ENCODE measurements at regions not wholly inside any gene's neighbourhood (a gene's known extent, or its start where the extent isn't known, plus 50 kb on each side); places are given as distances from the start of the nearest gene placed in this dataset.
A peak's percentile ranks its signal among the peaks of the same experiment; 100 is the strongest.
"Not testable (repeated sequence)": the region's sequence is repeated elsewhere in the genome, so short reads cannot be mapped to it uniquely, and the experiment has no call there.

DNA sequence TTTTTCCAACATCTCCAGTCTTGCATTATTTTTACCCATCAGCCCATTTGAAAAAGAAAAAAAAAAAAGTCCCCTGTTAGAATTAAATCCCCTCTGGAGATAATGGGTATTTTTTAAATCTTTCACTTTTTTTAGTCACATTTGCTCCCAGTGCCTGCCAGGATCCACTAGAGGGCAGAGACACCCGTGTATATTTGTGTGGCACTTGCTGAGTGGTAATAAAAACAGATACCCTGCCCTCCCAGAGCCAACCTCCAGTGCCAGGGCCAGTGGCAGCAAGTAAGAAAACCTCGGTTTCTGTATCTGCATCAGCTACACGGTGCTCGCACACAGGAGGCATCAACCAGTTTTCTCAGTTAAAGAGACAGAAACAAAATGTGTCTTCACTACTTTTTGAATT, 135.1 kb upstream of the DUSP22 start:
- H3K27ac Mint-ChIP-seq; H3K4me1 Mint-ChIP-seq; H3K4me1 ChIP-seq (ENCODE audit: control insufficient read depth in 2 of 2, insufficient read depth in 2 of 2, low read length in 2 of 2); H3K9ac ChIP-seq (ENCODE audit: low read length); H2AFZ ChIP-seq (ENCODE audit: insufficient read depth, low read depth, low read length, poor library complexity, severe bottlenecking); H3K27me3 ChIP-seq (replicated peaks in 1 of 4; ENCODE audit: control extremely low read depth in 1 of 4, control insufficient read depth in 3 of 4, insufficient read depth in 4 of 4, low read length in 3 of 4); H3K4me3 Mint-ChIP-seq; H3K27ac ChIP-seq (ENCODE audit: low read length in 2 of 2); H3K79me2 ChIP-seq (ENCODE audit: control insufficient read depth, insufficient read depth, low read length); H3K36me3 ChIP-seq (replicated peaks in 1 of 2; ENCODE audit: control extremely low read depth in 1 of 2, control insufficient read depth in 1 of 2, extremely low read depth in 1 of 2, insufficient read depth in 2 of 2, low read length in 1 of 2); intact Hi-C loops (cut with micrococcal nuclease); H3K9me3 Mint-ChIP-seq (ENCODE audit: insufficient read depth); ATAC-seq (ENCODE audit: low read depth); H4K20me1 ChIP-seq (ENCODE audit: control insufficient read depth, insufficient read depth, low read length, poor library complexity, severe bottlenecking); H3K4me3 ChIP-seq (ENCODE audit: control extremely low read depth in 1 of 5, extremely low read depth in 1 of 5, insufficient read depth in 1 of 5, low read depth in 2 of 5, low read length in 4 of 5); H3K4me2 ChIP-seq (replicated peaks; ENCODE audit: low read depth, low read length, poor library complexity, severe bottlenecking); H3K9me3 ChIP-seq (ENCODE audit: control extremely low read depth in 1 of 3, control insufficient read depth in 2 of 3, insufficient read depth in 1 of 3, low read length in 2 of 3); POLR2A ChIA-PET: not testable (repeated sequence)
- peak; percentile 29 for TF ChIP-seq CTCF (IDR thresholded peaks at IDR 0.05)
- CTCF ChIA-PET: interaction anchor here (0.7 to 1.6 kb wide), 3 partner anchors 10 to 26 kb away, joined by 3 to 5 read pairs (median 3); no protein-coding TSS in a partner anchor
- peak; percentile 29 for DNase-seq
- peaks cover 39% of the 10 kb centered on the region for H3K27me3 Mint-ChIP-seq
- 0% methylated on average over 1 of the region's 4 CpGs for WGBS (ENCODE audit: insufficient coverage)

GRCh38 chr6:161657-162056, 130.6 kb upstream of the DUSP22 start:
- CTCF ChIA-PET; H3K9me3 ChIP-seq (ENCODE audit: control extremely low read depth in 1 of 3, control insufficient read depth in 2 of 3, insufficient read depth in 1 of 3, low read length in 2 of 3); DNase-seq; H3K27ac ChIP-seq (ENCODE audit: low read length in 2 of 2); POLR2A ChIA-PET; H3K9ac ChIP-seq (ENCODE audit: low read length); H3K4me3 Mint-ChIP-seq; intact Hi-C loops (cut with micrococcal nuclease); H3K4me2 ChIP-seq (replicated peaks; ENCODE audit: low read depth, low read length, poor library complexity, severe bottlenecking); H2AFZ ChIP-seq (ENCODE audit: insufficient read depth, low read depth, low read length, poor library complexity, severe bottlenecking); H3K79me2 ChIP-seq (ENCODE audit: control insufficient read depth, insufficient read depth, low read length); H3K9me3 Mint-ChIP-seq (ENCODE audit: insufficient read depth); ATAC-seq (ENCODE audit: low read depth); H3K4me1 Mint-ChIP-seq; H3K27me3 ChIP-seq (replicated peaks in 1 of 4; ENCODE audit: control extremely low read depth in 1 of 4, control insufficient read depth in 3 of 4, insufficient read depth in 4 of 4, low read length in 3 of 4); H3K4me3 ChIP-seq (ENCODE audit: control extremely low read depth in 1 of 5, extremely low read depth in 1 of 5, insufficient read depth in 1 of 5, low read depth in 2 of 5, low read length in 4 of 5); H3K36me3 ChIP-seq (replicated peaks in 1 of 2; ENCODE audit: control extremely low read depth in 1 of 2, control insufficient read depth in 1 of 2, extremely low read depth in 1 of 2, insufficient read depth in 2 of 2, low read length in 1 of 2); H4K20me1 ChIP-seq (ENCODE audit: control insufficient read depth, insufficient read depth, low read length, poor library complexity, severe bottlenecking); H3K27ac Mint-ChIP-seq; H3K4me1 ChIP-seq (ENCODE audit: control insufficient read depth in 2 of 2, insufficient read depth in 2 of 2, low read length in 2 of 2): not testable (repeated sequence)
- H3K27me3 Mint-ChIP-seq: peaks cover 11% of the 10 kb centered on the region
- no CpG with 5 or more reads among the region's 2 CpGs for WGBS (ENCODE audit: insufficient coverage)

Measured in B cell (primary cell).